HCT116 (cell line): ENCODE measurements at regions not wholly inside any gene's neighbourhood (a gene's known extent, or its start where the extent isn't known, plus 50 kb on each side); places are given as distances from the start of the nearest gene placed in this dataset.

ENCODE experiments used
- ATAC-seq: fragments of 200-7000 bp; cut with Tn5 transposase; 2 replicates; pipeline ENCODE4 v1.9.1; 2020; ENCODE audit warnings: mild to moderate bottlenecking, moderate library complexity
- BruUV-seq: library from RNA; stranded (reverse); fragments of 400-500 nt; replicated peaks from 2 replicates; lab custom pipeline; 2021; lab: Mats Ljungman, UMichigan
- CTCF ChIA-PET: fragments of 300-600 bp; sonication (Branson Sonifier 250); formaldehyde crosslinking; loops from one replicate; lab custom pipeline; 2021; ENCODE audit warnings: antibody characterized with exemption; lab: Charles Lee
- POLR2A ChIA-PET: fragments of 300-600, 350-600 bp; sonication (Branson Sonifier 250); formaldehyde crosslinking; loops from one replicate; lab custom pipeline; 2021; ENCODE audit warnings: antibody characterized with exemption; lab: Charles Lee
- RAD21 ChIA-PET, 2 experiments: fragments of 300-600 bp; sonication (Branson Sonifier 250); formaldehyde crosslinking; loops; one replicate each; lab custom pipeline; 2023; ENCODE audit warnings: low total read pairs in 2 of 2; ENCODE audit not compliant: uncharacterized antibody in 2 of 2, unreplicated experiment in 2 of 2, low non-redundant PET in 1 of 2; lab: Charles Lee
- DNase-seq: peaks from one replicate; pipeline ENCODE4 v3.0.0-alpha.2; 2010; ENCODE audit warnings: low read depth, low spot score
- H2AFZ ChIP-seq: fragments of 200-600 bp; shearing (Covaris generic), sonication (generic); 2 replicates; pipeline ENCODE4 v1.6.1; 2017; ENCODE audit warnings: low read depth, mixed run types, mixed read lengths, antibody characterized with exemption, low read length; ENCODE audit not compliant: poor library complexity, severe bottlenecking
- H3K27ac ChIP-seq: 2 replicates; pipeline ENCODE4 v1.5.1; 2012; ENCODE audit warnings: low read depth, low read length
- H3K27me3 ChIP-seq: fragments of 200-600 bp; sonication (generic); 2 replicates; pipeline ENCODE4 v1.6.1; 2016; ENCODE audit warnings: mixed run types, low read length, mixed read lengths; ENCODE audit not compliant: insufficient read depth
- H3K36me3 ChIP-seq, 2 experiments: fragments of 200-500 bp in 1 of 2; fragments of 200-600 bp in 1 of 2; sonication (Bioruptor generic) in 1 of 2; sonication (generic) in 1 of 2; 2 replicates each; pipeline versions ENCODE4 v1.5.1 to v1.6.1; 2014 to 2016; ENCODE audit warnings: low read length in 2 of 2, inconsistent platforms in 1 of 2, mixed read lengths in 1 of 2, mixed run types in 1 of 2; ENCODE audit not compliant: insufficient read depth in 2 of 2, control insufficient read depth in 1 of 2
- H3K4me1 ChIP-seq, 2 experiments: fragments of 200-600 bp in 1 of 2; sonication (generic) in 1 of 2; 2 replicates each; pipeline versions ENCODE4 v1.5.1 to v1.6.1; 2012 to 2017; ENCODE audit warnings: low read length in 2 of 2, inconsistent platforms in 1 of 2, mild to moderate bottlenecking in 1 of 2, mixed read lengths in 1 of 2, mixed run types in 1 of 2, moderate library complexity in 1 of 2; ENCODE audit not compliant: insufficient read depth in 2 of 2, control insufficient read depth in 1 of 2
- H3K4me2 ChIP-seq: fragments of 200-600 bp; sonication (generic); 2 replicates; pipeline ENCODE4 v1.6.1; 2017; ENCODE audit warnings: mixed run types, low read length, mixed read lengths
- H3K4me3 ChIP-seq, 2 experiments: fragments of 200-600 bp in 1 of 2; sonication (generic) in 1 of 2; replicated peaks in 1 of 2; 2 replicates each; pipeline ENCODE4 v1.5.1; 2011 to 2016; ENCODE audit warnings: low read length in 2 of 2, control low read depth in 1 of 2, low read depth in 1 of 2, mild to moderate bottlenecking in 1 of 2, mixed read lengths in 1 of 2, mixed run types in 1 of 2
- H3K79me2 ChIP-seq: fragments of 200-600 bp; sonication (generic); 2 replicates; pipeline ENCODE4 v1.6.1; 2017; ENCODE audit warnings: mild to moderate bottlenecking, mixed run types, low read length, moderate library complexity, mixed read lengths; ENCODE audit not compliant: insufficient read depth
- H3K9ac ChIP-seq: fragments of 200-600 bp; sonication (generic); 2 replicates; pipeline ENCODE4 v1.6.1; 2016; ENCODE audit warnings: low read length, mixed read lengths
- H3K9me2 ChIP-seq: fragments of 200-600 bp; sonication (generic), shearing (Covaris generic); 2 replicates; pipeline ENCODE4 v1.6.1; 2017; ENCODE audit warnings: mixed run types, mild to moderate bottlenecking, moderate library complexity; ENCODE audit not compliant: insufficient read depth
- H3K9me3 ChIP-seq, 2 experiments: fragments of 200-500 bp in 1 of 2; fragments of 200-600 bp in 1 of 2; sonication (Bioruptor generic) in 1 of 2; sonication (generic) in 1 of 2; 2 replicates each; pipeline ENCODE4 v1.6.1; 2014 to 2017; ENCODE audit warnings: low read length in 2 of 2, mixed read lengths in 2 of 2, inconsistent platforms in 1 of 2, low read depth in 1 of 2, mild to moderate bottlenecking in 1 of 2, mixed run types in 1 of 2, moderate library complexity in 1 of 2; ENCODE audit not compliant: control insufficient read depth in 1 of 2, insufficient read depth in 1 of 2
- H4K20me1 ChIP-seq: fragments of 200-600 bp; sonication (generic), shearing (Covaris generic); 2 replicates; pipeline ENCODE4 v1.6.1; 2017; ENCODE audit warnings: mixed run types, mild to moderate bottlenecking, moderate library complexity; ENCODE audit not compliant: insufficient read depth
- CBX3 ChIP-seq: IDR thresholded peaks from 2 replicates; pipeline ENCODE4 v1.6.1; 2012; ENCODE audit warnings: low read depth
- CEBPB ChIP-seq: IDR thresholded peaks from 2 replicates; pipeline ENCODE4 v1.6.1; 2012; ENCODE audit warnings: low read depth
- EGR1 ChIP-seq: IDR thresholded peaks from 2 replicates; pipeline ENCODE4 v1.6.1; 2012; ENCODE audit warnings: low read depth
- ELF1 ChIP-seq: IDR thresholded peaks from 2 replicates; pipeline ENCODE4 v1.6.1; 2012; ENCODE audit warnings: low read depth, borderline replicate concordance
- EZH2 ChIP-seq: fragments of 200-600 bp; sonication (generic); IDR thresholded peaks from 2 replicates; pipeline ENCODE4 v1.6.1; 2017; ENCODE audit warnings: antibody characterized with exemption, mixed run types
- FOSL1 ChIP-seq: IDR thresholded peaks from 2 replicates; pipeline ENCODE4 v1.6.1; 2012; ENCODE audit warnings: low read depth
- JUND ChIP-seq: IDR thresholded peaks from 2 replicates; pipeline ENCODE4 v1.6.1; 2012
- MAX ChIP-seq: IDR thresholded peaks from 2 replicates; pipeline ENCODE4 v1.6.1; 2012
- POLR2A ChIP-seq: IDR thresholded peaks from 2 replicates; pipeline ENCODE4 v1.7.0; 2011; ENCODE audit warnings: borderline replicate concordance; ENCODE audit not compliant: insufficient read depth, insufficient read length; ENCODE audit errors: extremely low read depth
- POLR2AphosphoS5 ChIP-seq: IDR thresholded peaks from 2 replicates; pipeline ENCODE4 v1.6.1; 2011; ENCODE audit warnings: mild to moderate bottlenecking, low read depth, low read length, moderate library complexity
- RAD21 ChIP-seq: IDR thresholded peaks from 2 replicates; pipeline ENCODE4 v1.6.1; 2012; ENCODE audit warnings: low read depth, mild to moderate bottlenecking
- REST ChIP-seq: IDR thresholded peaks from 2 replicates; pipeline ENCODE4 v1.6.1; 2012; ENCODE audit warnings: low read depth
- SIN3A ChIP-seq: IDR thresholded peaks from 2 replicates; pipeline ENCODE4 v1.6.1; 2012; ENCODE audit warnings: low read depth
- SP1 ChIP-seq: IDR thresholded peaks from 2 replicates; pipeline ENCODE4 v1.6.1; 2012; ENCODE audit warnings: low read depth
- SRF ChIP-seq: IDR thresholded peaks from 2 replicates; pipeline ENCODE4 v1.6.1; 2012; ENCODE audit warnings: low read depth
- ZBTB33 ChIP-seq: IDR thresholded peaks from 2 replicates; pipeline ENCODE4 v1.6.1; 2011; ENCODE audit warnings: mild to moderate bottlenecking, low read length, moderate library complexity; ENCODE audit not compliant: insufficient replicate concordance; ENCODE audit errors: extremely low read depth
- ZFX ChIP-seq: fragments of 450-650 bp; IDR thresholded peaks from 2 replicates; pipeline ENCODE4 v1.6.1; 2017
- intact Hi-C: fragments of 100-400 bp; cut with micrococcal nuclease; formaldehyde crosslinking; loops from 2 replicates; pipeline ENCODE4 v1.10.0; 2022

GRCh38 chr5:90020575-90021538, 388.7 kb downstream of the CETN3 start:
- CTCF ChIA-PET: no interaction called here

GRCh38 chr5:90017239-90017638, 392.3 kb downstream of the CETN3 start:
- H3K9me3 ChIP-seq: no peaks in the 10 kb centered on the region
- no peak for ATAC-seq
- BruUV-seq: no TSS peak
- no peaks in the 10 kb centered on the region for H3K9me2 ChIP-seq
- no peak for DNase-seq
- H3K79me2 ChIP-seq: no peaks in the 10 kb centered on the region
- ChIA-PET RAD21 (no interaction called here), POLR2A (no interaction called here), CTCF (no interaction called here)
- no peak overlapping the region for H3K4me3 ChIP-seq
- H3K4me2 ChIP-seq: no peak overlapping the region
- intact Hi-C loops: no loop called here
- no peaks in the 10 kb centered on the region for H3K27me3 ChIP-seq
- H4K20me1 ChIP-seq: no peaks in the 10 kb centered on the region
- H3K36me3 ChIP-seq: no peaks in the 10 kb centered on the region
- H3K4me1 ChIP-seq: peaks cover 2 to 11% of the 10 kb centered on the region in 2 experiments; a peak in 3 of 4 replicates
- H3K27ac ChIP-seq: no peak overlapping the region
- H2AFZ ChIP-seq: no peak overlapping the region
- no peak overlapping the region for H3K9ac ChIP-seq
- no peak for TF ChIP-seq EGR1
- TF ChIP-seq MAX: no peak
- no peak for TF ChIP-seq REST
- no peak for TF ChIP-seq EZH2
- TF ChIP-seq FOSL1: no peak
- no peak for TF ChIP-seq POLR2AphosphoS5
- TF ChIP-seq RAD21: no peak
- no peak for TF ChIP-seq SIN3A
- TF ChIP-seq CEBPB: no peak
- TF ChIP-seq ZBTB33: no peak

More at GRCh38 chr5:90020575-90021538, 388.7 kb downstream of the CETN3 start:
- Histone ChIP-seq H3K27me3 (no peaks in the 10 kb centered on the region), H3K4me2 (peak overlapping the region; percentile 71), H4K20me1 (no peaks in the 10 kb centered on the region), H3K4me3 (peak overlapping the region; percentile 29 to 46), H3K4me1 (peaks cover 2 to 11% of the 10 kb centered on the region in 2 experiments; a peak in 3 of 4 replicates), H3K79me2 (no peaks in the 10 kb centered on the region), H3K9me3 (no peaks in the 10 kb centered on the region), H3K9ac (peak overlapping the region; percentile 18; the same call in 1 of the 2 replicates), H2AFZ (peak overlapping the region; percentile 91), H3K36me3 (no peaks in the 10 kb centered on the region), H3K9me2 (no peaks in the 10 kb centered on the region), H3K27ac (peak overlapping the region; percentile 8; the same call in 1 of the 2 replicates)
- TF ChIP-seq FOSL1 (peak; percentile 57), POLR2AphosphoS5 (no peak), JUND (peak; percentile 61), EZH2 (no peak), SP1 (peak; percentile 50), ZFX (no peak), POLR2A (no peak), ELF1 (no peak), SRF (no peak), CBX3 (0 out of 2 replicates have a peak, but pooled peaks have one; percentile 18)
- ATAC-seq (peak; percentile 58; the same call in 1 of the 2 replicates), DNase-seq (peak; percentile 51)
- intact Hi-C loops: no loop called here
- RAD21 ChIA-PET: no interaction called here
- no TSS peak for BruUV-seq
- POLR2A ChIA-PET: no interaction called here
